IMR-90 (cell line): ENCODE measurements at regions not wholly inside any gene's neighbourhood (a gene's known extent, or its start where the extent isn't known, plus 50 kb on each side); places are given as distances from the start of the nearest gene placed in this dataset.

Experiments used
- ATAC-seq: fragments of 200-7000 bp; cut with Tn5 transposase; 2 replicates; pipeline ENCODE4 v1.9.1; 2020; ENCODE audit warnings: low read depth, mild to moderate bottlenecking, moderate library complexity
- BruUV-seq: library from RNA; stranded (reverse); fragments of 400-500 nt; replicated peaks from 2 replicates; lab custom pipeline; 2021; lab: Mats Ljungman, UMichigan
- CTCF ChIA-PET: fragments of 300-600 bp; formaldehyde crosslinking; extraction: SDS; loops from one replicate; lab custom pipeline; 2021; ENCODE audit warnings: antibody characterized with exemption; lab: Yijun Ruan, JAX
- POLR2A ChIA-PET: fragments of 300-600 bp; sonication (Branson Sonifier 250); formaldehyde crosslinking; loops from one replicate; lab custom pipeline; 2022; ENCODE audit warnings: antibody characterized with exemption; ENCODE audit not compliant: unreplicated experiment; lab: Charles Lee
- DNase-seq: peaks from one replicate; pipeline ENCODE4 v3.0.0; 2013
- H2AFZ ChIP-seq: replicated peaks from 2 replicates; pipeline ENCODE3; 2013; ENCODE audit warnings: low read length, mild to moderate bottlenecking; ENCODE audit not compliant: poor library complexity
- H2AK5ac ChIP-seq: 2 replicates; pipeline ENCODE4 v1.6.1; 2013; ENCODE audit warnings: low read depth, low read length, inconsistent platforms
- H2AK9ac ChIP-seq: replicated peaks from 2 replicates; pipeline ENCODE3; 2013; ENCODE audit warnings: mild to moderate bottlenecking, low read depth, low read length, moderate library complexity; ENCODE audit not compliant: poor library complexity
- H2BK120ac ChIP-seq: 2 replicates; pipeline ENCODE4 v1.6.1; 2013; ENCODE audit warnings: low read depth, low read length, inconsistent platforms
- H2BK15ac ChIP-seq: 3 replicates; pipeline ENCODE4 v1.6.1; 2013; ENCODE audit warnings: low read depth, low read length, inconsistent platforms
- H2BK20ac ChIP-seq: 2 replicates; pipeline ENCODE4 v1.6.1; 2013; ENCODE audit warnings: low read depth, mild to moderate bottlenecking, inconsistent platforms, low read length, moderate library complexity
- H2BK5ac ChIP-seq: 2 replicates; pipeline ENCODE4 v1.6.1; 2013; ENCODE audit warnings: mild to moderate bottlenecking, low read depth, low read length, inconsistent platforms; ENCODE audit not compliant: poor library complexity, severe bottlenecking
- H3K14ac ChIP-seq: replicated peaks from 2 replicates; pipeline ENCODE4 v1.6.1; 2013; ENCODE audit warnings: low read depth, low read length, inconsistent platforms
- H3K18ac ChIP-seq: 2 replicates; pipeline ENCODE4 v1.6.1; 2013; ENCODE audit warnings: low read depth, low read length, control low read depth
- H3K23ac ChIP-seq: 2 replicates; pipeline ENCODE4 v1.6.1; 2013; ENCODE audit warnings: low read depth, low read length, inconsistent platforms
- H3K27ac ChIP-seq: 2 replicates; pipeline ENCODE4 v1.5.1; 2013; ENCODE audit warnings: mild to moderate bottlenecking, control low read depth, low read length; ENCODE audit not compliant: insufficient read depth
- H3K27me3 ChIP-seq: 2 replicates; pipeline ENCODE4 v1.6.1; 2013; ENCODE audit warnings: low read length; ENCODE audit not compliant: control insufficient read depth, insufficient read depth
- H3K36me3 ChIP-seq: 2 replicates; pipeline ENCODE4 v1.6.1; 2013; ENCODE audit warnings: low read length, mixed read lengths; ENCODE audit not compliant: control insufficient read depth, insufficient read depth
- H3K4ac ChIP-seq: 2 replicates; pipeline ENCODE4 v1.6.1; 2013; ENCODE audit warnings: low read depth, low read length, inconsistent platforms
- H3K4me1 ChIP-seq: 2 replicates; pipeline ENCODE4 v1.6.1; 2013; ENCODE audit warnings: low read length, mixed read lengths; ENCODE audit not compliant: control insufficient read depth, insufficient read depth
- H3K4me2 ChIP-seq: 2 replicates; pipeline ENCODE4 v1.6.1; 2013; ENCODE audit warnings: low read depth, mild to moderate bottlenecking, control low read depth, low read length, moderate library complexity
- H3K4me3 ChIP-seq: 2 replicates; pipeline ENCODE4 v1.5.1; 2013; ENCODE audit warnings: low read depth, mild to moderate bottlenecking, control low read depth, low read length, moderate library complexity; ENCODE audit not compliant: insufficient read depth
- H3K56ac ChIP-seq: 2 replicates; pipeline ENCODE4 v1.6.1; 2013; ENCODE audit warnings: low read length, inconsistent platforms; ENCODE audit not compliant: insufficient read depth; ENCODE audit errors: extremely low read depth
- H3K79me1 ChIP-seq, 2 experiments: 2 replicates each; pipeline ENCODE4 v1.6.1; 2013; ENCODE audit warnings: low read length in 2 of 2, inconsistent platforms in 1 of 2, low read depth in 1 of 2
- H3K9ac ChIP-seq: 2 replicates; pipeline ENCODE4 v1.6.1; 2013; ENCODE audit warnings: low read depth, low read length, control low read depth
- H3K9me1 ChIP-seq: 2 replicates; pipeline ENCODE4 v1.6.1; 2013; ENCODE audit warnings: low read length, inconsistent platforms; ENCODE audit not compliant: insufficient read depth
- H3K9me3 ChIP-seq: 2 replicates; pipeline ENCODE4 v1.6.1; 2013; ENCODE audit warnings: low read length; ENCODE audit not compliant: control insufficient read depth, insufficient read depth
- H4K20me1 ChIP-seq: 2 replicates; pipeline ENCODE4 v1.6.1; 2013; ENCODE audit warnings: low read length, inconsistent platforms; ENCODE audit not compliant: insufficient read depth
- H4K5ac ChIP-seq: 2 replicates; pipeline ENCODE4 v1.6.1; 2013; ENCODE audit warnings: mild to moderate bottlenecking, low read depth, low read length, control low read depth
- H4K8ac ChIP-seq, 2 experiments: 2 replicates each; pipeline ENCODE4 v1.6.1; 2013; ENCODE audit warnings: low read depth in 2 of 2, low read length in 2 of 2, control low read depth in 1 of 2, inconsistent platforms in 1 of 2
- H4K91ac ChIP-seq: 2 replicates; pipeline ENCODE4 v1.6.1; 2013; ENCODE audit warnings: low read depth, low read length, inconsistent platforms; ENCODE audit not compliant: insufficient read depth
- BHLHE40 ChIP-seq: fragments of 150-350 bp; IDR thresholded peaks from 2 replicates; pipeline ENCODE4 v1.6.1; 2016; ENCODE audit warnings: mild to moderate bottlenecking, low read depth, low read length
- CEBPB ChIP-seq: IDR thresholded peaks from 2 replicates; pipeline ENCODE4 v1.6.1; 2012; ENCODE audit warnings: low read depth, low read length, improper control_type of control experiment
- CHD1 ChIP-seq: IDR thresholded peaks from 2 replicates; pipeline ENCODE4 v1.6.1; 2012; ENCODE audit warnings: low read depth, low read length, improper control_type of control experiment
- FOS ChIP-seq: fragments of 150-350 bp; IDR thresholded peaks from 2 replicates; pipeline ENCODE4 v1.6.1; 2016; ENCODE audit warnings: low read depth, low read length
- MAFK ChIP-seq: IDR thresholded peaks from 2 replicates; pipeline ENCODE4 v1.6.1; 2012; ENCODE audit warnings: low read depth, low read length, improper control_type of control experiment
- MAZ ChIP-seq: IDR thresholded peaks from 2 replicates; pipeline ENCODE4 v1.6.1; 2012; ENCODE audit warnings: low read depth, mild to moderate bottlenecking, low read length, improper control_type of control experiment, moderate library complexity, borderline replicate concordance
- MXI1 ChIP-seq: IDR thresholded peaks from 2 replicates; pipeline ENCODE4 v1.6.1; 2012; ENCODE audit warnings: low read depth, mild to moderate bottlenecking, low read length, moderate library complexity, borderline replicate concordance
- NFE2L2 ChIP-seq: fragments of 150-350 bp; IDR thresholded peaks from 2 replicates; pipeline ENCODE4 v1.6.1; 2016; ENCODE audit warnings: low read depth, mild to moderate bottlenecking, low read length
- POLR2A ChIP-seq: IDR thresholded peaks from 2 replicates; pipeline ENCODE4 v1.6.1; 2012; ENCODE audit warnings: mild to moderate bottlenecking, low read depth, low read length
- RAD21 ChIP-seq: IDR thresholded peaks from 2 replicates; pipeline ENCODE4 v1.6.1; 2012; ENCODE audit warnings: low read length, improper control_type of control experiment
- RCOR1 ChIP-seq: IDR thresholded peaks from 2 replicates; pipeline ENCODE4 v1.6.1; 2012; ENCODE audit warnings: mild to moderate bottlenecking, low read length, improper control_type of control experiment; ENCODE audit not compliant: insufficient replicate concordance
- RFX5 ChIP-seq: IDR thresholded peaks from 2 replicates; pipeline ENCODE4 v1.8.0; 2012; ENCODE audit warnings: low read depth, mild to moderate bottlenecking, low read length, moderate library complexity
- SMC3 ChIP-seq: fragments of 150-350 bp; IDR thresholded peaks from 2 replicates; pipeline ENCODE4 v1.6.1; 2016; ENCODE audit warnings: low read depth, mild to moderate bottlenecking, antibody characterized with exemption, low read length, moderate library complexity
- WGBS, 2 experiments: methylation state at CpG; one replicate each; pipeline versions ENCODE4 v1.1.5 to v1.1.7; 2013; ENCODE audit warnings: missing lambda C conversion rate in 2 of 2; ENCODE audit not compliant: insufficient read length in 1 of 2; ENCODE audit errors: extremely low coverage in 2 of 2; 5-methylcytosine and 5-hydroxymethylcytosine counted together
- dilution Hi-C: fragments of 300-500 bp; cut with HindIII; formaldehyde crosslinking; loops from one replicate; pipeline ENCODE4 v1.14.3; 2018; ENCODE audit warnings: low sequenced_read_pairs; ENCODE audit not compliant: unreplicated experiment
- in situ Hi-C: fragments of 300-500 bp; cut with MboI; formaldehyde crosslinking; loops from 3 replicates; pipeline ENCODE4 v1.14.3; 2019; ENCODE audit warnings: low sequenced_read_pairs, inconsistent platforms, mixed read lengths
- intact Hi-C: fragments of 100-400 bp; cut with micrococcal nuclease; formaldehyde crosslinking; loops from 2 replicates; pipeline ENCODE4 v1.10.0; 2022
- TF ChIP-seq, protein P1 (sequence below): fragments of 150-350 bp; IDR thresholded peaks from 2 replicates; pipeline ENCODE4 v1.6.1; 2017; ENCODE audit warnings: mild to moderate bottlenecking, antibody characterized with exemption, low read length, low read depth
- TF ChIP-seq, protein P2 (sequence below): conservative IDR thresholded peaks from 2 replicates; pipeline ENCODE4 v1.5.1; 2012; ENCODE audit warnings: mild to moderate bottlenecking, low read depth, low read length, improper control_type of control experiment
- TF ChIP-seq, protein P3 (sequence below): fragments of 150-350 bp; IDR thresholded peaks from 2 replicates; pipeline ENCODE4 v1.6.1; 2016; ENCODE audit warnings: low read depth, mild to moderate bottlenecking, low read length, moderate library complexity, borderline replicate concordance

DNA sequence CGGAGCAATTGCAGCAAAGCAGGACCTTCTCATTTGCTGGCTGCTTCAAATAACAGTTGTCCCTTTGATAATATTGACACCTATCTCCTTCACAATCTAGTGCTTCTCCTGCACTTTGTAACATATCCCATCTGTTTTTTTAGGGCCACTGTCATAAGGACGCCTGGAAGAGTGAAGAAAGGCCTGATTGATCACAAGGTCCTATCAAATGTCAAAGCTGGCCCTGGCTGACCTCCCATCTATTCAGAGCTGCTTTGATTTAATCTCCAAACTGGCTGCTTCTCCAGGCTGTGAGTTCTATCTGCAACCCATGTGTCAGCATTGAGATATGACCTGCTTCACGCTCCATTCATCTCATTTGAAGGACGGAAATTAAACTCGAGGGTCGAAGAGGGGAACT lies 601.2 kb upstream of the KCNMB2 start:
- Histone ChIP-seq H3K4ac (0 out of 2 replicates have a peak overlapping the region, but pooled peaks have one; percentile 5), H3K9me1 (no peaks in the 10 kb centered on the region), H3K23ac (no peak overlapping the region), H3K56ac (no peak overlapping the region), H3K4me1 (peaks cover 8% of the 10 kb centered on the region), H3K18ac (peak overlapping the region; percentile 7), H4K8ac (peak overlapping the region in 1 of 2 experiments; percentile 44; a peak in 2 of 4 replicates), H3K27me3 (no peaks in the 10 kb centered on the region), H2BK120ac (0 out of 2 replicates have a peak overlapping the region, but pooled peaks have one; percentile 4), H3K27ac (no peak overlapping the region), H2BK15ac (no peak overlapping the region), H2AFZ (no peak overlapping the region), H4K5ac (peak overlapping the region; percentile 4; the same call in 1 of the 2 replicates), H3K14ac (no peak overlapping the region; the same call in 1 of the 2 replicates), H2AK5ac (peak overlapping the region; percentile 36; the same call in 1 of the 2 replicates), H3K79me1 (no peaks in the 10 kb centered on the region), H3K4me3 (no peak overlapping the region), H3K9ac (no peak overlapping the region), H2BK20ac (peak overlapping the region; percentile 8), H2BK5ac (no peak overlapping the region), H3K9me3 (no peaks in the 10 kb centered on the region), H2AK9ac (no peak overlapping the region), H3K4me2 (no peak overlapping the region), H3K36me3 (no peaks in the 10 kb centered on the region), H4K91ac (peak overlapping the region; percentile 58), H4K20me1 (no peaks in the 10 kb centered on the region)
- POLR2A ChIA-PET, result no interaction called here
- ATAC-seq (no peak), DNase-seq (no peak)
- no TSS peak for BruUV-seq
- intact Hi-C loops, result no loop called here
- in situ Hi-C loops, result no loop called here
- dilution Hi-C loops, result no loop called here
- no CpG with 5 or more reads among the region's 6 CpGs for WGBS, 2 experiments
- CTCF ChIA-PET, result no interaction called here
- TF ChIP-seq POLR2A (no peak), RCOR1 (no peak), FOS (no peak), MAFK (no peak), RFX5 (no peak), CEBPB (no peak), BHLHE40 (no peak), RAD21 (no peak), SMC3 (no peak), CHD1 (no peak), MXI1 (no peak), MAZ (no peak), NFE2L2 (no peak)
- TF ChIP-seq, protein P1, sequence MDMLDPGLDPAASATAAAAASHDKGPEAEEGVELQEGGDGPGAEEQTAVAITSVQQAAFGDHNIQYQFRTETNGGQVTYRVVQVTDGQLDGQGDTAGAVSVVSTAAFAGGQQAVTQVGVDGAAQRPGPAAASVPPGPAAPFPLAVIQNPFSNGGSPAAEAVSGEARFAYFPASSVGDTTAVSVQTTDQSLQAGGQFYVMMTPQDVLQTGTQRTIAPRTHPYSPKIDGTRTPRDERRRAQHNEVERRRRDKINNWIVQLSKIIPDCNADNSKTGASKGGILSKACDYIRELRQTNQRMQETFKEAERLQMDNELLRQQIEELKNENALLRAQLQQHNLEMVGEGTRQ, result no peak
- TF ChIP-seq, protein P2, sequence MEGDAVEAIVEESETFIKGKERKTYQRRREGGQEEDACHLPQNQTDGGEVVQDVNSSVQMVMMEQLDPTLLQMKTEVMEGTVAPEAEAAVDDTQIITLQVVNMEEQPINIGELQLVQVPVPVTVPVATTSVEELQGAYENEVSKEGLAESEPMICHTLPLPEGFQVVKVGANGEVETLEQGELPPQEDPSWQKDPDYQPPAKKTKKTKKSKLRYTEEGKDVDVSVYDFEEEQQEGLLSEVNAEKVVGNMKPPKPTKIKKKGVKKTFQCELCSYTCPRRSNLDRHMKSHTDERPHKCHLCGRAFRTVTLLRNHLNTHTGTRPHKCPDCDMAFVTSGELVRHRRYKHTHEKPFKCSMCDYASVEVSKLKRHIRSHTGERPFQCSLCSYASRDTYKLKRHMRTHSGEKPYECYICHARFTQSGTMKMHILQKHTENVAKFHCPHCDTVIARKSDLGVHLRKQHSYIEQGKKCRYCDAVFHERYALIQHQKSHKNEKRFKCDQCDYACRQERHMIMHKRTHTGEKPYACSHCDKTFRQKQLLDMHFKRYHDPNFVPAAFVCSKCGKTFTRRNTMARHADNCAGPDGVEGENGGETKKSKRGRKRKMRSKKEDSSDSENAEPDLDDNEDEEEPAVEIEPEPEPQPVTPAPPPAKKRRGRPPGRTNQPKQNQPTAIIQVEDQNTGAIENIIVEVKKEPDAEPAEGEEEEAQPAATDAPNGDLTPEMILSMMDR, result no peak
- TF ChIP-seq, protein P3, sequence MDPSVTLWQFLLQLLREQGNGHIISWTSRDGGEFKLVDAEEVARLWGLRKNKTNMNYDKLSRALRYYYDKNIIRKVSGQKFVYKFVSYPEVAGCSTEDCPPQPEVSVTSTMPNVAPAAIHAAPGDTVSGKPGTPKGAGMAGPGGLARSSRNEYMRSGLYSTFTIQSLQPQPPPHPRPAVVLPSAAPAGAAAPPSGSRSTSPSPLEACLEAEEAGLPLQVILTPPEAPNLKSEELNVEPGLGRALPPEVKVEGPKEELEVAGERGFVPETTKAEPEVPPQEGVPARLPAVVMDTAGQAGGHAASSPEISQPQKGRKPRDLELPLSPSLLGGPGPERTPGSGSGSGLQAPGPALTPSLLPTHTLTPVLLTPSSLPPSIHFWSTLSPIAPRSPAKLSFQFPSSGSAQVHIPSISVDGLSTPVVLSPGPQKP, result no peak
